ENCODE measurements at regions not wholly inside any gene's neighbourhood (a gene's known extent, or its start where the extent isn't known, plus 50 kb on each side); places are given as distances from the start of the nearest gene placed in this dataset.

GRCh38 chr9:16068476-16068875, 515.6 kb downstream of the CCDC171 start:
- TF ChIP-seq GATA1 (IDR thresholded peaks at IDR 0.05; ENCODE audit: low read depth, low read length) = no peak
- TF ChIP-seq POLR2A (IDR thresholded peaks at IDR 0.05; ENCODE audit: low read length) = no peak
- DNase-seq = no peak

DNA sequence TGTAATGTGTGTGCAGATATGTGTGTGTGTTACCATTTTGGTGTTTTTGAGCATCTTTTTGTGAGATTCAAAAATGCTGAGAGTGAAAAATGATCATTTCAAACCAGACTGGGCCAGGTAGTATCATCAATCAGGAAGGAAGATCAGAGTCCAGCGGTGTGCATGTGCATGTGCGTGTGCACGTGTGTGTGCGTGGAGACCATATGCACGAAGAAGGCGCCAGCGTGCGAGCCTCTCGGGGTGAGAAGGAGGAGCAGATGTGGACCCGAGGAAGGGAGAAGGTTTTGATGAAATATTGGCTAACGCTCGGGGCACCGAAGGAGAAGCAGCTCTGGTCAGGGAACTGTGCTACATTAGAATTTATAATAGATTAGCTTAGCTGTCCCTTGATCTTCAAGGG, 516.4 kb downstream of the CCDC171 start:
- TF ChIP-seq GATA1 (IDR thresholded peaks at IDR 0.05; ENCODE audit: low read depth, low read length) (no peak), POLR2A (IDR thresholded peaks at IDR 0.05; ENCODE audit: low read length) (no peak)
- no peak for DNase-seq

DNA sequence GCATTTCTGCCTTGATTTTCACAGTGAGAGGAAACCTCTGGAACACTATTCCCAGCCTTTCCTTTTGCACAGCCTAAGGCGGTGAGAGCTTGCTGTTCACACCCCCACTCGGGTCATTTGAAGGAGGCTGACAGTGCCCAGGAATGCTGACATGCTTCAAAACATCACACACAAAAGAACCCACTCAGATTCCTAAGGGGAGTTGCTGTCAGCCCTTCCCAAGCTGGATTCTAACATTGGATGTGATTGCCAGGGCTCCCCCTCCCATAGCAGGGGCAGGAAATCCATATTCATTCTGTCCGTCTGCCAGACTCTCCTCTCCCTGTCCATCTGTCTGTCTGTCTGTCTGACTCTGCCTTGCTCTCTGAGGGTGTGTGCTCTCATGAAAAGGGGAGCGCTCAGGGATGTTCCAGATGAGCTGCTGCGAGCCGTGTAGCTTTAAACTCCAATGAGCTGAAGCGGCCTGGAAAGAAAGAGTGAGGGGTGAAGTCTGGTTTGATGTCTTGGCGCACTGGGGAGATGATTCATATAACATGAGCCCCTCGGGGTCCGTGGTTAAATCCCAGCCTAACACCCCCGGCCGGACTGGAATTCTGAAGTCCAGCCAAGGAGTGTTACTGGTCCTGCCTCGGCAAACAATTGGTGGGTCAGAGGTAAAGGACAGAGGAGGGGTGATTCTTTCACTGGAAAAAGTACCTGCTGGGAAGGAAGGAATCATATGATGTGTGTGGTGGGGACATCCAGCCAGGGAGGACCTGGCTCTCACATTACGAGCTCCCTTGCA, 517.0 kb downstream of the CCDC171 start:
- DNase-seq = no peak
- TF ChIP-seq POLR2A (IDR thresholded peaks at IDR 0.05; ENCODE audit: low read length) = no peak
- TF ChIP-seq GATA1 (IDR thresholded peaks at IDR 0.05; ENCODE audit: low read depth, low read length) = no peak

DNA sequence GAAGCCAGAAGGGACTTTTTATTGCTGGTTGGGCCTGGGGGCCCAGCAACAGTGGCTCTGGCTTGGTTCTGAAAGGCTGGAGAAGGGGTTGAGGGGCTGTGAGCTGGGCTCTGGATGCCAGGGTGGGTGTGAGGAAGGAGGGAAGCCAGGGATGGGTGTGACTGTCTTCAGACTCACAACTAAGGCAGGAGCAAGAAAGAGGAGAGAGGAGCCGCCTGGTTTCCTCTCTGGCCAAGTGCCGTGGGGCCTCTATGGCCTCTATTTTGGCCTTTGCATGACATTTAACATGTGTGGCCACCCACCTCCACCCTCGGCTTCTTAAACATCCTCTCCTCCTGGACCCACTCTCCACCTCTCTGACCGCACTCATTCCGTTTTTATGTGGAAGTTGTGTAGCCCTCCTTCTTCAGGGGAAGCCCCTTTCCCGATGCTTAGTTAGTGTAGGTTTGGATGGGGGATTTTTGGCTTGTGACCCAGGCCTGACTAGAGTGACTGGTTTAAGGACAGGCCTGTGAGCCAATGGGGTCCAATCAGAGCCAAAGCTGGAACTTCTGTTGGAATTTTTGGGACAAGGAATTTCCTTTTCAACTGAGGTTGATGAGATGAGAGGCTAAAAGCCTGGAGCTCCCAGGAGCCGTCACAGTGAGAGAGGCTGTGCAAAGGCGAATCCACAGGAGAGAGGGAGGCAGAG, 517.8 kb downstream of the CCDC171 start:
- TF ChIP-seq GATA1 (IDR thresholded peaks at IDR 0.05; ENCODE audit: low read depth, low read length) (no peak), POLR2A (IDR thresholded peaks at IDR 0.05; ENCODE audit: low read length) (no peak)
- no peak for DNase-seq

DNA sequence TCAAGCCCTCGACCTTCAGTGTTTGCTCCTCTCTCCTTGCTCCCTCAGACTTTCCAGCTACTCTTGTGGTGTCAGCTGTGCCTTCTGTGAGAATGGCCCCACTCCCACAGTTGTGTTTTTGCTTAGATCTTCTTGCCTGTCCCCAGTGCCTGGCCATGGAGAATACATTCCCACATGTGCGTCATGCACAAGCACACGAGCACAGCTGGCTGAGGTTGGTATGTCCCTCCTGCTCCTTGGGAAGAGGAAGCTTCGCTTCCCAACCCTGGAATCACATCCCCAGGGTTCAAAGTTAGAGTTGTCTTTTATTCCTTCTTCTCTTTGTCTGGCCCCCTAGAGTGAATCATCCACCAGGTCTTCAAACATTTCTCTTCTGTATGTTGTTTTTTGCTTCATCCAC, 518.6 kb downstream of the CCDC171 start:
- no peak for DNase-seq
- TF ChIP-seq POLR2A (IDR thresholded peaks at IDR 0.05; ENCODE audit: low read length) (no peak), GATA1 (IDR thresholded peaks at IDR 0.05; ENCODE audit: low read depth, low read length) (no peak)

GRCh38 chr9:16074963-16075362, 522.1 kb downstream of the CCDC171 start:
- no peak for DNase-seq
- TF ChIP-seq POLR2A (IDR thresholded peaks at IDR 0.05; ENCODE audit: low read length) (no peak), GATA1 (IDR thresholded peaks at IDR 0.05; ENCODE audit: low read depth, low read length) (no peak)

DNA sequence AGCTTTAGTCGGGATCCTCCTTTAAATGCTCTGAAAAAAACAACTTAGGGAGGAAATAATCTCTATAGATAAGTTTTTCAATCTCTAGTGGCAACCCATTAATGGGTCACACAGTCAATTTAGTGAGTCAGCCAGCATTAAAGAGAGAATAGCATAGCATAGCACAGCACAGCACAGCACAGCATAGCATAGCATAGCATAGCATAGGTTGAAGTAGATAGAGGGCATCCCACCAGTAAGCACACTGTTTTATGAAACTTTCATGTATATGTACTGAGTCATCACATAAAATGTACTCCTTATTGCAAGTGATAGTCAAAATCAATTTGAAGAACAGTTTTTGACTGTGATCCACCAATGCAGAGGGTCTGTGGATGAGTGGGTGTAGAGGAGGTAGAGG, 522.9 kb downstream of the CCDC171 start:
- TF ChIP-seq GATA1 (IDR thresholded peaks at IDR 0.05; ENCODE audit: low read depth, low read length) (no peak), POLR2A (IDR thresholded peaks at IDR 0.05; ENCODE audit: low read length) (no peak)
- DNase-seq = no peak

DNA sequence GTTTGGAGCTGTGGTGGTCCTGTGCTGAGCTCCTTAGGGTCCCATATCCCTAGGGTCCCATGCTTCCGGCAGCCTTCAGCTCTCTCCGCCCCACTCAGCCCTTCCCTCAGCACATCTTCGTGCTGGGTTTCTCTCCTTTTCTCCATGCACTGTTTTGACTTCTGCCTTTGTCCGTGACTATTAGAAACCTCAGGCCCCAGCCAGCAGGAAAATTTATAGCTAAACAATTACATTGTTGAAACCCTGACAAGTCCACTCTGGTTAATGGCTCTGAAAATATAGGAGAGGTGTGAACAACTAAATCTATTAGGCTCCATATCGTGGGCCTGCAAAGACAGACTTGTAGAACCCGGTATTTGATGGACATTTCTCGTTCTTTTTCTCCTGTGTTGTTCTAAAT, 523.7 kb downstream of the CCDC171 start:
- no peak for TF ChIP-seq POLR2A (IDR thresholded peaks at IDR 0.05; ENCODE audit: low read length)
- no peak for TF ChIP-seq GATA1 (IDR thresholded peaks at IDR 0.05; ENCODE audit: low read depth, low read length)
- no peak for DNase-seq

DNA sequence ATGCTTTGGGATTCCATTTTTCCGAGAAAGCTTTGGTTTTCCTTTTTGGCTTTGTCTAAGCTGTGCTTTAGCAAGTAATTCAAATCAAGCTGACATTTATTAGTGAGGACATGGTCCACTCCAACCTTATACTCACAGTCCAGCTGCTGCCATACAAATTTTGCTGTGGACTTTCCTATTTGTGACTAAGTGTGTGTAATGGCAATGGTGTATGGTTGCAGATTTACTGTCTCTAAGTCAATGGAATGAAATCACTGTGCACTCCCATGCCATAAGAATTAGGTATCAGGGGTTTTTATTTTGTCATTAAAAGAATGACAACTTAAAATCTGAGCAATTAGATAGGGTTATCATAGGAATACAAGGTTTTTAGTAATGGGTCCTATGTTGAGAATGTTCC, 530.0 kb downstream of the CCDC171 start:
- TF ChIP-seq POLR2A (IDR thresholded peaks at IDR 0.05; ENCODE audit: low read length) (no peak), GATA1 (IDR thresholded peaks at IDR 0.05; ENCODE audit: low read depth, low read length) (no peak)
- DNase-seq = no peak

DNA sequence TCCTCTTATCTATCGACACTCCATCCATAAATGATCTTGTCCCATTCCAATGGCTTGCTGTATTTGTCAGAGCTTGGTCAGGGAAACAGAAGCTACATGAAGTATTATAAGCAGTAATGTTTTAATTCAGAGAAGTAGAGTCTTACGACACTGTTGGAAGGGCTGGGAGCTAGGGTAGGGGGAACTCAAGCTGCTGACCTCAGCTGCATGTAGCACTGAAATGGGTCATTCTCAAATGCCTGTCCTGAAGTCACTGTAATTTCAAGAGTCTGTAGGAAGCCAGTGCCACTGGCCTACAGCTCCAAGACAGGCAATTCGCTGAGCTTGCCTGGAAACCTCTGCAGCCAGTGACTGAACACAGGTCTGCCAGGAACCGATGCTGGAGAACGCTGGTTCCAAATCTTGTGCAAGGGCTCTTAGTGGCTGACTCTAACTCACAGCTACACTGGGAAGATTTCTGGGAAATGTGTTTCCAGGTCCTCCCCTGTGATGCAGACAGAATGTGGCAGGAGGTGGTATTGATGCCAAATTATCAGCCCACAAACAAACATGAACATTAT, 532.4 kb downstream of the CCDC171 start:
- TF ChIP-seq POLR2A (IDR thresholded peaks at IDR 0.05; ENCODE audit: low read length) = no peak
- no peak for TF ChIP-seq GATA1 (IDR thresholded peaks at IDR 0.05; ENCODE audit: low read depth, low read length)
- DNase-seq = no peak

DNA sequence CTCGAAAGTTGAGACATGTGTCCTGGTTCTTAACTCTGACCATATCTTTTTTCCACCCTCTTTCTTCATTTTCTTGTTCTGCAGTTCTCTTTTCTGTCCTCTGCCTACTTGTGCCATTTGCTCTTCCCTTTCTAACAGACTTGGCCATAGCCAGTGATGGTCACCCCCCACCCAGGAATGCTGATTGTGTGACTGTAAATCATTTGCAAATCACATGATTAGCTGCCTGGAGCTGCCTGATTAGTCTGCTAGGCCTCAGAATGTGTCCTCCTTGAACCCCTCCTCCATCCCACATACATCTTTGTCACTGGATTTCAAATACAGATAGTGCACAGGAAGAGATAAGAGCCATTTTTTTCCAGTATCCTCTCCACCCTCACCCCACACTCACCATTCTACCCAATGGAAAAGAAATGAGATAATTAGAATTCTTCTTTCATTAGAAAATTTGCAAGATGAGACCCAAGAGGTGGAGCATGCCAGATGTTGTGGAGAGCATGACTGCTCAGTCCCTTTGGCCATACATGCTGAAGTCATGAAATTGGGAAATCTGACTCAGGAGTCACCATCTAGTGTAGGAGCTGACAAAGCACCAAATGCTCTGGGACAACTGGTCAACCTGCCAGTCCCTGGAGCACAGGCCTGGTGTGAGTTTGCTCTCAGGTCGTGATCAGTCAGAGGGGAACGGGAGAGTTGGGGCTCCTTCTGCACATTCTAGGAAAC, 538.2 kb downstream of the CCDC171 start:
- DNase-seq = no peak
- no peak for TF ChIP-seq GATA1 (IDR thresholded peaks at IDR 0.05; ENCODE audit: low read depth, low read length)
- TF ChIP-seq POLR2A (IDR thresholded peaks at IDR 0.05; ENCODE audit: low read length) = no peak

DNA sequence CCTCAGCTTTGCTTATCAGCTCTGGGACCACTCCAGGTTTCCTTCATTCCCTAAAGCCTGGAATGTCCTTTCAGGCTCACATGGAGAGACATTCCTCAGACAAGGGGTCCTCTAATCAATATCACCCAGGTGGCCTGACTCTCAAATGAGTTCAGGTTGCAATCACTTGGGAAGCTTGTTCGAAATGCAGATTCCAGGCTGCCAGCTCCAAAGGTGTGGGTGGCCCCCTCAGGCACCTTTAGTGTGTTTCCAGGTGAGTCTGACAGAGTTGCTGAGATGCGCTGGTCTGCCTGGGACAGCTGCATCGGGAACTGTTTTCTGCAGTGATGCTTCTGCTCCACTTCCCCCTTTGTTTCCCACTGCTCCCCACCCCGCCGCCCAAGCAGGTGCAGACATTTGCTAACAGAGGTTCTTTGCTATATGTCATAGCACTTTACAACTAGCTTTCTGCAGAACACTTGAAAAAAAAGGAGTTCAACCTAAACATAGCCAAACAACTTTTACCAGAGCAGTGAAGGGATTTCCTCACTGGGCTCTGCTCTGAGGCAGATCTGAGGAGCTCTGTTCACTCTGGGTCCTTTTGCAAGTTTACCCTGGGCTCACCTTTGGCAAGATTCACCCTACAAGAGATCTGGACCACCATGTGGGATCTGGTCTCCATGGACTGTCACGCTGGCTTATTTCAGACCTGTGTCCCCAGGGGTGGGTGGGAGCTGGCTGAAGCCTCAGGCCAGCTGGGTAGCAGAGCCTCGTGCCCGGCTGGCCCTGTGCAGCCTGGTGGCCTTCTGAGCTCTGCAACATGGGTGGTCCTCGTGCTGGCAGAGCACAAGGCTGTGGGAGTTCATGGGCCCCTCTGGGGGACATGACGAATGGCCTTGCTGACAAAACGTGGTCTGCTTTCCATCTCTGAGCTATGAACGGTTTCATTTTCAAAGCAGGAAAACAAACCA, 539.6 kb downstream of the CCDC171 start:
- DNase-seq = no peak
- TF ChIP-seq POLR2A (IDR thresholded peaks at IDR 0.05; ENCODE audit: low read length) = no peak
- TF ChIP-seq GATA1 (IDR thresholded peaks at IDR 0.05; ENCODE audit: low read depth, low read length) = no peak

DNA sequence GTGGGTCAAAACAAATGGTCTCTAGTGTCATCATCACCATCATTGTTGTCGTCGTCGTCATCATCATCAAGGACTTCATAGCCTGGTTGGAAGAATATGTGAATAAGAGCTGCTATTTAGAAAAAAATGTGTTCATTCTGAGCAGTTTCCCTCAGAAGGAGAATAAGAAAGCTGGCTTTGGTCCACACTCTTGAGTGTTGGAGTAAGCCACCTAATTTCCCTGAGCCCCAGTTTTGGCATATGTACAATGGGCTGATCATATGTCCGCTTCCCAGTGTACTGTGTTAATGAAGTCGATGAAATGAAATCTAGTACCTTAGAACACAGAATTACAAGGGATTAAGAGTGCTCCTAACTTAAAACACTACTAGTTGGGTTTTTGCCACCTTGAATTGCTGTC, 545.5 kb downstream of the CCDC171 start:
- DNase-seq = no peak
- TF ChIP-seq GATA1 (IDR thresholded peaks at IDR 0.05; ENCODE audit: low read depth, low read length) (no peak), POLR2A (IDR thresholded peaks at IDR 0.05; ENCODE audit: low read length) (no peak)
